Endodermal cell (in vitro differentiated cells): ENCODE measurements at regions not wholly inside any gene's neighbourhood (a gene's known extent, or its start where the extent isn't known, plus 50 kb on each side); places are given as distances from the start of the nearest gene placed in this dataset.
"Not testable (repeated sequence)": the region's sequence is repeated elsewhere in the genome, so short reads cannot be mapped to it uniquely, and the experiment has no call there.

ENCODE experiments used
- DNase-seq: peaks from one replicate; pipeline ENCODE4 v3.0.0-alpha.2; 2017
- H3K27ac ChIP-seq: 2 replicates; pipeline ENCODE4 v1.5.1; 2013; ENCODE audit warnings: mild to moderate bottlenecking, low read depth, low read length, moderate library complexity
- H3K27me3 ChIP-seq: 2 replicates; pipeline ENCODE4 v1.6.1; 2013; ENCODE audit warnings: mild to moderate bottlenecking, low read length, moderate library complexity; ENCODE audit not compliant: insufficient read depth, control insufficient read depth, poor library complexity, severe bottlenecking
- H3K36me3 ChIP-seq: 2 replicates; pipeline ENCODE4 v1.7.0; 2013; ENCODE audit warnings: mild to moderate bottlenecking, low read length, moderate library complexity; ENCODE audit not compliant: control insufficient read depth, insufficient read depth
- H3K4me1 ChIP-seq: one replicate; pipeline ENCODE4 v1.7.0; 2013; ENCODE audit warnings: low read length; ENCODE audit not compliant: control insufficient read depth, insufficient read depth
- H3K4me3 ChIP-seq: 2 replicates; pipeline ENCODE4 v1.5.1; 2013; ENCODE audit warnings: mild to moderate bottlenecking, low read length, moderate library complexity
- H3K9ac ChIP-seq: 2 replicates; pipeline ENCODE4 v1.6.1; 2013; ENCODE audit warnings: mild to moderate bottlenecking, low read length, moderate library complexity; ENCODE audit not compliant: poor library complexity, severe bottlenecking; ENCODE audit errors: extremely low read depth
- H3K9me3 ChIP-seq: 2 replicates; pipeline ENCODE4 v1.6.1; 2013; ENCODE audit warnings: mild to moderate bottlenecking, low read length, moderate library complexity; ENCODE audit not compliant: control insufficient read depth
- H3K27ac Mint-ChIP-seq: 2 replicates; pipeline ENCODE4 v1.8.0; 2020; ENCODE audit warnings: mixed read lengths
- H3K27me3 Mint-ChIP-seq: 2 replicates; pipeline ENCODE4 v1.8.0; 2021; ENCODE audit warnings: mild to moderate bottlenecking, mixed read lengths; ENCODE audit not compliant: insufficient read depth
- H3K36me3 Mint-ChIP-seq: 2 replicates; pipeline ENCODE4 v1.8.0; 2020; ENCODE audit warnings: low read depth, mixed read lengths
- H3K4me1 Mint-ChIP-seq: 2 replicates; pipeline ENCODE4 v1.8.0; 2020; ENCODE audit warnings: mixed read lengths
- H3K4me3 Mint-ChIP-seq: 2 replicates; pipeline ENCODE4 v1.8.0; 2020; ENCODE audit warnings: mild to moderate bottlenecking, moderate library complexity, mixed read lengths
- H3K9me3 Mint-ChIP-seq: 2 replicates; pipeline ENCODE4 v1.8.0; 2020; ENCODE audit warnings: mild to moderate bottlenecking, mixed read lengths
- WGBS, 2 experiments: methylation state at CpG; one replicate each; pipeline versions ENCODE4 v1.1.5 to v1.1.7; 2013; ENCODE audit warnings: missing lambda C conversion rate in 2 of 2, mixed read lengths in 1 of 2; ENCODE audit not compliant: insufficient coverage in 1 of 2, insufficient read length in 1 of 2; 5-methylcytosine and 5-hydroxymethylcytosine counted together
- TF ChIP-seq, protein P1 (sequence below): fragments of 200-600 bp; sonication (generic); conservative IDR thresholded peaks from 2 replicates; pipeline ENCODE4 v1.5.0; 2021; ENCODE audit warnings: antibody characterized with exemption, mild to moderate bottlenecking

- Mint-ChIP-seq H3K27ac (peak overlapping the region; percentile 42), H3K27me3 (peaks cover 3% of the 10 kb centered on the region)
- 79 to 83% methylated on average over 2 to 5 of the region's 5 CpGs for WGBS, 2 experiments
Observed at GRCh38 chr2:236998758-236999157, 86.9 kb upstream of the COPS8 start.

GRCh38 chr2:237000481-237000880, 85.2 kb upstream of the COPS8 start:
- Mint-ChIP-seq H3K4me1 (peaks cover 37% of the 10 kb centered on the region), H3K27ac (no peak overlapping the region), H3K9me3 (peaks cover 19% of the 10 kb centered on the region), H3K36me3 (no peaks in the 10 kb centered on the region), H3K27me3 (no peaks in the 10 kb centered on the region), H3K4me3 (no peak overlapping the region)
- TF ChIP-seq, protein P1, sequence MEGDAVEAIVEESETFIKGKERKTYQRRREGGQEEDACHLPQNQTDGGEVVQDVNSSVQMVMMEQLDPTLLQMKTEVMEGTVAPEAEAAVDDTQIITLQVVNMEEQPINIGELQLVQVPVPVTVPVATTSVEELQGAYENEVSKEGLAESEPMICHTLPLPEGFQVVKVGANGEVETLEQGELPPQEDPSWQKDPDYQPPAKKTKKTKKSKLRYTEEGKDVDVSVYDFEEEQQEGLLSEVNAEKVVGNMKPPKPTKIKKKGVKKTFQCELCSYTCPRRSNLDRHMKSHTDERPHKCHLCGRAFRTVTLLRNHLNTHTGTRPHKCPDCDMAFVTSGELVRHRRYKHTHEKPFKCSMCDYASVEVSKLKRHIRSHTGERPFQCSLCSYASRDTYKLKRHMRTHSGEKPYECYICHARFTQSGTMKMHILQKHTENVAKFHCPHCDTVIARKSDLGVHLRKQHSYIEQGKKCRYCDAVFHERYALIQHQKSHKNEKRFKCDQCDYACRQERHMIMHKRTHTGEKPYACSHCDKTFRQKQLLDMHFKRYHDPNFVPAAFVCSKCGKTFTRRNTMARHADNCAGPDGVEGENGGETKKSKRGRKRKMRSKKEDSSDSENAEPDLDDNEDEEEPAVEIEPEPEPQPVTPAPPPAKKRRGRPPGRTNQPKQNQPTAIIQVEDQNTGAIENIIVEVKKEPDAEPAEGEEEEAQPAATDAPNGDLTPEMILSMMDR: no peak
- Histone ChIP-seq H3K9me3 (peaks cover 20% of the 10 kb centered on the region), H3K4me3 (no peak overlapping the region), H3K36me3 (no peaks in the 10 kb centered on the region), H3K4me1 (peaks cover 13% of the 10 kb centered on the region), H3K9ac (no peak overlapping the region), H3K27ac (no peak overlapping the region), H3K27me3 (no peaks in the 10 kb centered on the region)
- no peak for DNase-seq
- WGBS, 2 experiments: 99% methylated on average over 3 of the region's 3 CpGs; no CpG with 5 or more reads in 1 of the 2 experiments

More at GRCh38 chr2:236998758-236999157, 86.9 kb upstream of the COPS8 start:
- H3K4me3 ChIP-seq: peak overlapping the region; percentile 30
- H3K9ac ChIP-seq: no peak overlapping the region
- TF ChIP-seq, protein P1: no peak
- DNase-seq: peak; percentile 58
- peaks cover 13% of the 10 kb centered on the region for H3K4me1 ChIP-seq
- no peak overlapping the region for H3K27ac ChIP-seq
- Mint-ChIP-seq H3K4me1 (peaks cover 41% of the 10 kb centered on the region), H3K36me3 (no peaks in the 10 kb centered on the region), H3K9me3 (peaks cover 19% of the 10 kb centered on the region), H3K4me3 (no peak overlapping the region)
- no peaks in the 10 kb centered on the region for H3K36me3 ChIP-seq
- peaks cover 20% of the 10 kb centered on the region for H3K9me3 ChIP-seq
- H3K27me3 ChIP-seq: no peaks in the 10 kb centered on the region

DNA sequence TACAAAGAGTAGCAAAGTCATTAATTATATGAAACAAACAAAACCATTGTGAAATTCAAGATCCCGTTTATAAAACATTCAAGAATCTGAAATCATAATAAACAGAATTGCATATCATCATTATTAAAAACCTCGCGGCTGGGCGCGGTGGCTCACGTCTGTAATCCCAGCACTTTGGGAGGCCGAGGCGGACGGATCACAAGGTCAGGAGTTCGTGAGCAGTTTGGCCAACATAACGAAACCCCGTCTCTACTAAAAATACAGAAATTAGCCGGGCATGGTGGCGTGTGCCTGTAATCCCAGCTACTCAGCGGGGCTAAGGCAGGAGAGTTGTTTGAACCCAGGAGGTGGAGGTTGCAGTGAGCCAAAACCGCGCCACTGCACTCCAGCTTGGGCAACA, 80.3 kb upstream of the COPS8 start:
- not testable (repeated sequence) for H3K4me1 Mint-ChIP-seq, H3K27me3 Mint-ChIP-seq, H3K9ac ChIP-seq, H3K27ac Mint-ChIP-seq, H3K27me3 ChIP-seq, H3K36me3 ChIP-seq, H3K4me3 ChIP-seq, H3K9me3 Mint-ChIP-seq, H3K4me1 ChIP-seq, H3K4me3 Mint-ChIP-seq, H3K36me3 Mint-ChIP-seq, H3K9me3 ChIP-seq, H3K27ac ChIP-seq, DNase-seq
- 92 to 97% methylated on average over 14 to 17 of the region's 17 CpGs for WGBS, 2 experiments

GRCh38 chr2:237011206-237011795, 74.4 kb upstream of the COPS8 start:
- peaks cover 12% of the 10 kb centered on the region for H3K9me3 Mint-ChIP-seq
- TF ChIP-seq, protein P1: no peak
- Histone ChIP-seq H3K36me3 (no peaks in the 10 kb centered on the region), H3K27me3 (no peaks in the 10 kb centered on the region), H3K4me1 (peaks cover 3% of the 10 kb centered on the region), H3K9me3 (peaks cover 16% of the 10 kb centered on the region), H3K4me3 (no peak overlapping the region), H3K9ac (no peak overlapping the region), H3K27ac (peak overlapping the region; percentile 40)
- WGBS, 2 experiments: 92% methylated on average over 2 to 5 of the region's 5 CpGs
- no peaks in the 10 kb centered on the region for H3K27me3 Mint-ChIP-seq
- H3K27ac Mint-ChIP-seq: no peak overlapping the region
- H3K4me1 Mint-ChIP-seq: peaks cover 24% of the 10 kb centered on the region
- DNase-seq: no peak
- H3K4me3 Mint-ChIP-seq: no peak overlapping the region
- no peaks in the 10 kb centered on the region for H3K36me3 Mint-ChIP-seq
